ENCODE measurements at regions not wholly inside any gene's neighbourhood (a gene's known extent, or its start where the extent isn't known, plus 50 kb on each side); places are given as distances from the start of the nearest gene placed in this dataset.

GRCh38 chr10:63761243-63761642 lies 240.0 kb downstream of the REEP3 start:
- Mint-ChIP-seq H3K27me3 (peaks cover 39 to 57% of the 10 kb centered on the region in 2 donors), H3K9me3 (no peaks in the 10 kb centered on the region)

DNA sequence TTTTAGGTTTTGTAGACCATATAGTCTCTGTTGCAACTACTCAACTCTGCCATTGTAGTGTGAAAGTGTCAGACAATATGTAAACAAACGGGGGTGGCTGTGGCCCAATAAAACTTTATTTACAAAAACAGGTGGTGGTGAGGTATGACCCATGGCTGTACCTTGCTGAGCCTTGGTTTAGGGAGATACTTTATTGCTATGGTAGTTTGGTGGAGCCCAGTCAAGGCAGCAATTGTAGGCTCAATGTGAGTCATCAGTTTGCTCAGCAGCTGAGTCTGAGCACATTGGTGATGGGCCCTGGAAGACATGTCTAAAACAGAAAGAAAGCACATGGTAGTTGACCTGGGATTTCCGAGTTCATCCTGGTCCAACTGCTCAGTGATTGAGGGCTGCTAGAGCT lies 242.5 kb downstream of the REEP3 start:
- ATAC-seq (replicated peaks), result no peak
- H3K9me3 Mint-ChIP-seq, result no peaks in the 10 kb centered on the region
- H3K4me1 Mint-ChIP-seq (ENCODE audit: low read depth in 2 of 2), result no peaks in the 10 kb centered on the region
- no peaks in the 10 kb centered on the region for H3K36me3 Mint-ChIP-seq (ENCODE audit: insufficient read depth)
- no peak overlapping the region for H3K27ac Mint-ChIP-seq
- peaks cover 33 to 65% of the 10 kb centered on the region in 2 donors for H3K27me3 Mint-ChIP-seq
- H3K4me3 Mint-ChIP-seq, result no peak overlapping the region
- DNase-seq, result no peak

More at GRCh38 chr10:63761243-63761642, 240.0 kb downstream of the REEP3 start:
- no peak for ATAC-seq (replicated peaks)
- no peak for DNase-seq
- Mint-ChIP-seq H3K36me3 (ENCODE audit: insufficient read depth) (no peaks in the 10 kb centered on the region), H3K27ac (no peak overlapping the region), H3K4me3 (no peak overlapping the region), H3K4me1 (ENCODE audit: low read depth in 2 of 2) (no peaks in the 10 kb centered on the region)

DNA sequence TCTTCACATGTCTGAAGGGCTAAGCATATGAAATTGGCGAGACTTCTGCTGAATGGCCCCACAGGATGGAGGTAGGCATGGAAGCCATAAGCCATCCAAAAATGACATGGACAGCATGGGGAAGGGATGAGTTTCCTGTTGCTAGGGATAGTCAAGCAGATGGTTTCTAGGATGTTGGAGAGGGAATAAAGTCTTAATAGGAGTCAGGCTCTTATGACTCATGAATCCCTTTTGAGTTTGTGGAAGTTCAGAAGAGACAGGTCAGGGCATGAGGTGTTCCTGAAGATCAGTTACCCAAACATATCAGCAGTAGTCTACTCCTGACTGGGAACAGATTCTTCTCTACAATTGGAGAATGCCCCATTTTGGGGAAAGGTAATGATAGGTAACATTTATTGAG lies 243.9 kb downstream of the REEP3 start:
- Mint-ChIP-seq H3K4me1 (ENCODE audit: low read depth in 2 of 2) (no peaks in the 10 kb centered on the region), H3K27ac (no peak overlapping the region), H3K4me3 (no peak overlapping the region), H3K9me3 (no peaks in the 10 kb centered on the region), H3K36me3 (ENCODE audit: insufficient read depth) (no peaks in the 10 kb centered on the region), H3K27me3 (peaks cover 33 to 57% of the 10 kb centered on the region in 2 donors)
- DNase-seq, result no peak
- ATAC-seq (replicated peaks), result no peak

- Mint-ChIP-seq H3K9me3 (no peaks in the 10 kb centered on the region), H3K4me1 (ENCODE audit: low read depth in 2 of 2) (no peaks in the 10 kb centered on the region), H3K36me3 (ENCODE audit: insufficient read depth) (no peaks in the 10 kb centered on the region), H3K4me3 (no peak overlapping the region), H3K27me3 (peaks cover 30 to 41% of the 10 kb centered on the region in 2 donors), H3K27ac (no peak overlapping the region)
- no peak for DNase-seq
- no peak for ATAC-seq (replicated peaks)
These were observed 245.5 kb downstream of the REEP3 start for GRCh38 chr10:63766745-63767137.

DNA sequence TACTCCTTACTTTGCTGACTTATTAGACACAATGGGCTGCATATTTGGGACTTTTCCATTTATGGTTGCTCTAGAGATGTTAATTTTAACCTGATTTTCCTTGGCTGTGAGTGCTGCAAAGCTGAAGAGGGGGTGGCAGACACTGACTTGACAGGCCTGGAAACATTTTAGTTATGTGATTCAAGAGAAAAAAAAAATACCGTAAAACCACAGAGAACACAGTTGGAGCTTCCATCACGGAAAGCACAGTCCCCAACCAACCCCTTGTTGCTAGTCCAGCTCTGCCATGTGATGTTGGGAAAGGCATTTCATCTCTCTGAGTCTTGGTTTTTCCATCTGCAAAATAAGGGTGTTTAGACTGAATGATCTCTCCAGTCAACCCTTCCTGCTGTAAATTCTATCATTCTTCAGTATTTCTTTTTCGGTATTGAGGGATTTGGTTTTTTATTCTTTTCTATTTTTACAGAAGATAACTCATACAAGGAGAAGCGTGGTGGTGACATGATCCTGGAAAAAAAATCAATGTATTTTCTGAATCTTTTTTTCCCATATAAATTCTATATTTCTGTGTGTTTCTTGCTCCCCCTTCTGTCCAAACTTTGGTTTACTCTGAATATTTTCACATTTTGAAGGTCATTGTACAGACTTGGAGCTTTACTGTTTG lies 246.1 kb downstream of the REEP3 start:
- Mint-ChIP-seq H3K9me3 (no peaks in the 10 kb centered on the region), H3K4me3 (no peak overlapping the region), H3K4me1 (ENCODE audit: low read depth in 2 of 2) (no peaks in the 10 kb centered on the region), H3K27me3 (peaks cover 30 to 41% of the 10 kb centered on the region in 2 donors), H3K36me3 (ENCODE audit: insufficient read depth) (no peaks in the 10 kb centered on the region), H3K27ac (no peak overlapping the region)
- ATAC-seq (replicated peaks) (no peak), DNase-seq (no peak)

GRCh38 chr10:63769367-63769766 lies 248.2 kb downstream of the REEP3 start:
- Mint-ChIP-seq H3K27ac (no peak overlapping the region), H3K36me3 (ENCODE audit: insufficient read depth) (no peaks in the 10 kb centered on the region), H3K9me3 (no peaks in the 10 kb centered on the region), H3K4me1 (ENCODE audit: low read depth in 2 of 2) (no peaks in the 10 kb centered on the region), H3K4me3 (no peak overlapping the region), H3K27me3 (peaks cover 22 to 25% of the 10 kb centered on the region in 2 donors)
- ATAC-seq (replicated peaks) (no peak), DNase-seq (no peak)

DNA sequence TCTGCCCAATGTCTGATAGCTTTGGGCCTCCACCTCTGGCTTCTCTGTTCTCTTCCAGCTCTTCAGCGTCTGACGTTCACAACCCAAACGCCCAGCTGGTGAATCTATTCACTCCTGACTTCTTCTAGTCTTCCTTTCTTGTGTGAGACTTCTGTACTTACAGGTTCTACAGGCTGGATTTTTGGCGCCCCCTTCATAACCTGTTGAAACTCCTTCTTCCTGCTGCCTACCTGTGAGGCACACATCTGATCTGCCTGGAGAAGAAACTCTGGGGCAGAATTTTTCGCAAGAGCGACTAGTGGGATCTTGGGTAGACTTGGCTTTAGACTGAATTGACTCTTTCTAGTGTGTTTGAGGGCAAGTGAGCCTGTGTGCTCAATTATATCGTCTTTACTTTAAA lies 249.3 kb downstream of the REEP3 start:
- DNase-seq, result no peak
- H3K27me3 Mint-ChIP-seq, result peaks cover 18 to 22% of the 10 kb centered on the region in 2 donors
- no peak overlapping the region for H3K4me3 Mint-ChIP-seq
- no peaks in the 10 kb centered on the region for H3K9me3 Mint-ChIP-seq
- ATAC-seq (replicated peaks), result no peak
- H3K4me1 Mint-ChIP-seq (ENCODE audit: low read depth in 2 of 2), result no peaks in the 10 kb centered on the region
- H3K27ac Mint-ChIP-seq, result no peak overlapping the region
- H3K36me3 Mint-ChIP-seq (ENCODE audit: insufficient read depth), result no peaks in the 10 kb centered on the region

DNA sequence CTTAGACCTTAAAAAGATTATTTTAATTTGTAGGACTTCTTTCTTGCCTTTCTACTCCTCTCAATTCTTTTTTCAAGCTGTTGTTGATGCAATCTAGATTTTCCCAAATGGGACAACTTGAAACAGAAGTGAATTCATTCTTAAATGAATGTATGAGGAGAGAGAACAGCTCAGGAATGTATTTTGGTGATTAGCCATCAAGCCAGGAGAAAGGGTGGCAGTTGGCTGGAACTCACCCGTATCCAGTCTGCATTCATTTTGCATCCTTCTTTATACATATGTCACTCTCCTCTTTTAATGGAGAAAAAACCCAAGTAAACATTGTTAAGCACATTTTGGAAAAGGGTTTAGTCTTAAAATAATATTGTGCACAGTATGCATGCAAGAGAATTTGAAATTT lies 251.3 kb downstream of the REEP3 start:
- H3K4me3 Mint-ChIP-seq, result no peak overlapping the region
- no peaks in the 10 kb centered on the region for H3K9me3 Mint-ChIP-seq
- H3K4me1 Mint-ChIP-seq (ENCODE audit: low read depth in 2 of 2), result no peaks in the 10 kb centered on the region
- no peak overlapping the region for H3K27ac Mint-ChIP-seq
- no peak for DNase-seq
- no peak for ATAC-seq (replicated peaks)
- H3K36me3 Mint-ChIP-seq (ENCODE audit: insufficient read depth), result no peaks in the 10 kb centered on the region
- peaks cover 29 to 30% of the 10 kb centered on the region in 2 donors for H3K27me3 Mint-ChIP-seq

DNA sequence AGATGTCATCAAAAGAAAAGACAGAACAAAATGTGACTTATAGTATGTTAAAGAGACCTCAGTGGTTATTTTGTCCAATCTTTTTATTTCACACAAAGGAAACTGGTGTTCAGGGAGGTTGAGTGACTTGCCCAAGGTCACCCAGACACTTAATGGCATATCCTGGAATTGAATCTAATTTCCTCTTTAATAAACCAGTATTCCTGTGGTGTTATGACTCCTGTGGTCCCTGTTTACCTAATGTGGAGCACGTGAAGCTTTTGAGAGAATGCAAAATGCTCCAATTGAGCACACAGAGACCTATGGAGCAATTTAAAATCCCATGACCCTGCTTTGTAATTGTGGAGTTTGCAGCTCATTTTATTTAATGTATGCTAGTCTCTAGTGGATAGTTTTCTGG lies 251.9 kb downstream of the REEP3 start:
- H3K4me3 Mint-ChIP-seq, result no peak overlapping the region
- no peak for DNase-seq
- peaks cover 29 to 30% of the 10 kb centered on the region in 2 donors for H3K27me3 Mint-ChIP-seq
- no peaks in the 10 kb centered on the region for H3K9me3 Mint-ChIP-seq
- no peak overlapping the region for H3K27ac Mint-ChIP-seq
- ATAC-seq (replicated peaks), result no peak
- H3K4me1 Mint-ChIP-seq (ENCODE audit: low read depth in 2 of 2), result no peaks in the 10 kb centered on the region
- H3K36me3 Mint-ChIP-seq (ENCODE audit: insufficient read depth), result no peaks in the 10 kb centered on the region

GRCh38 chr10:63773962-63774361 lies 252.8 kb downstream of the REEP3 start:
- no peak for ATAC-seq (replicated peaks)
- Mint-ChIP-seq H3K9me3 (no peaks in the 10 kb centered on the region), H3K27me3 (peaks cover 23 to 29% of the 10 kb centered on the region in 2 donors), H3K36me3 (ENCODE audit: insufficient read depth) (no peaks in the 10 kb centered on the region), H3K4me3 (no peak overlapping the region), H3K4me1 (ENCODE audit: low read depth in 2 of 2) (no peaks in the 10 kb centered on the region), H3K27ac (no peak overlapping the region)
- no peak for DNase-seq

GRCh38 chr10:63780101-63780500 lies 258.9 kb downstream of the REEP3 start:
- Mint-ChIP-seq H3K4me1 (ENCODE audit: low read depth in 2 of 2) (no peaks in the 10 kb centered on the region), H3K4me3 (no peak overlapping the region), H3K27ac (no peak overlapping the region), H3K9me3 (no peaks in the 10 kb centered on the region), H3K36me3 (ENCODE audit: insufficient read depth) (no peaks in the 10 kb centered on the region), H3K27me3 (peaks cover 36 to 39% of the 10 kb centered on the region in 2 donors)
- ATAC-seq (replicated peaks), result no peak
- no peak for DNase-seq

DNA sequence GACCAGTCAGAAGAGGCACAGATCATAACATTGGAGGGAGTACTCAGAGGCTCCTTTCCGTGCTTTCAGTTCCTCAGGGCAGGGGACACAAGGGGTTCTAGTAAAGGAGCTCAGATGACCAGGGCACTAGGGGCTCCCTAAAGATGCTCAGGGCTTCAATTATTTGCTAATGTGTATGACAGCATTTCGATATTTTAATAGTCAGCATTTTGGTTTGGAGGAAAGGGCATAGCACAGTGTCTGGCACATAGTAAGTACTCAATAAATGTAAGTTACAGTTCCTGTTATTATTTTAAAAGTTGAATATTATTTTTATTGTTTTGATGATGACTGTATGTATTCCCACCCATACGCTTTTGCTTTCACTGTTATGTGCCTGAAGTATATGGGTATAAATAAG lies 260.0 kb downstream of the REEP3 start:
- no peaks in the 10 kb centered on the region for H3K9me3 Mint-ChIP-seq
- DNase-seq (no peak), ATAC-seq (replicated peaks) (no peak)
- H3K4me3 Mint-ChIP-seq, result no peak overlapping the region
- H3K4me1 Mint-ChIP-seq (ENCODE audit: low read depth in 2 of 2), result no peaks in the 10 kb centered on the region
- no peak overlapping the region for H3K27ac Mint-ChIP-seq
- peaks cover 40% of the 10 kb centered on the region in 2 donors for H3K27me3 Mint-ChIP-seq
- H3K36me3 Mint-ChIP-seq (ENCODE audit: insufficient read depth), result no peaks in the 10 kb centered on the region

DNA sequence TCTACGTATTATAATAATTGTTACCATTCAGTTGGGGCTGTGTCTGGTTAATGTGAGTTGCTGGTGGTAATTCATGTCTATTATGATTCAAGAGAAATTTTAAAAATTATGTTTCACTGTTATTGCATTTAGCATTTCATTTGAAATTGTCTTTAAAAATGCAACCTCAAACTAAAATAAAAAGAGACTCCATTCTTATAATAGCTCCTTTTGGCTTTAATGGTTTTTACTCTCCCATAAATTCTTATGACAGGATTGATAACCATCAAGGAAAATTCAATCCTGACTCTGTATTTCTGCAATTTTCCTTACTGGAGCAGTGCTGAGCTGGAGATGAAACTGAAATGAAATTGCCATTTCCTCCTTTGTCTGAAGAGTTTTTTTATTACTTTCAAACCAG lies 262.7 kb downstream of the REEP3 start:
- Mint-ChIP-seq H3K9me3 (no peaks in the 10 kb centered on the region), H3K36me3 (ENCODE audit: insufficient read depth) (no peaks in the 10 kb centered on the region), H3K27ac (no peak overlapping the region), H3K4me3 (no peak overlapping the region), H3K27me3 (peaks cover 29 to 38% of the 10 kb centered on the region in 2 donors), H3K4me1 (ENCODE audit: low read depth in 2 of 2) (no peaks in the 10 kb centered on the region)
- ATAC-seq (replicated peaks) (no peak), DNase-seq (no peak)

GRCh38 chr10:63788152-63788821 lies 267.1 kb downstream of the REEP3 start:
- Mint-ChIP-seq H3K4me3 (no peak overlapping the region), H3K27me3 (peaks cover 21 to 22% of the 10 kb centered on the region in 2 donors), H3K9me3 (no peaks in the 10 kb centered on the region), H3K36me3 (ENCODE audit: insufficient read depth) (no peaks in the 10 kb centered on the region), H3K4me1 (ENCODE audit: low read depth in 2 of 2) (no peaks in the 10 kb centered on the region), H3K27ac (no peak overlapping the region)
- no peak for ATAC-seq (replicated peaks)
- no peak for DNase-seq

Measured in effector memory CD8-positive, alpha-beta T cell (primary cell).